GM18511 (cell line): ENCODE measurements at regions not wholly inside any gene's neighbourhood (a gene's known extent, or its start where the extent isn't known, plus 50 kb on each side); places are given as distances from the start of the nearest gene placed in this dataset.
A peak's percentile ranks its signal among the peaks of the same experiment; 100 is the strongest.

ENCODE experiments used
- ATAC-seq: cut with Tn5 transposase; IDR thresholded peaks from one replicate; pipeline ENCODE4 v1.9.1; 2021; ENCODE audit warnings: mild to moderate bottlenecking, moderate library complexity; ENCODE audit not compliant: unreplicated experiment

DNA sequence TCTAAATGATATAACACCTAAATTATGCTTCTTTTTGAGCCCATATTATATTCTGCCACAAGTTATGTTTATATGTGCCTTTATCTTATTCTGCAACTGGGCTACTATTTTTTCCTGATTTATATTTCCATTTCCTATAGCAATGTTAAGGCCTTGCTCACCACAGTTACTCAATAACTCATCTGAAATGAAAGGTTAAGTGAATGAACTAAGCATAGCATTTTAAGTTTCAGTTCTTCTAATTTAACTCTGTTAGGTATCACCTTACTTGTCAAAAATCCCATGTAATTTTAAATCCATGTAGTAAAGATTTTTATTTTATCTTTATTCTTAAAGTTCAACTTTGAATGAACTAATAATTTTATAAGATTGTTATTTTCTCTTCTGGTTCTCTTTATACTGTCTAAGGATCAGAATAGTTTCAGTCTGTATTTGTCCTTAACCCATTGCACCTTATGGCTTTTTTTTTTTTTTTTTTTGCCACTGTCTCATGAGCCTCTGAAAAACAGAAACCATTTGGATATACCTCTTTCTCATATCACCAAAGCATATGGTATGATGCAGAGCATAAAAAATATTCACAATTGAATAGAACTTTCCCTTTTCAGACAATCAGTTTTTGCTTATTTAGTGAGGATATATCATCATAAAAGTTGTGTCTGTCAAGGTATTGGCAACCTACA is 301.8 kb upstream of the ZWINT start:
- ATAC-seq: peak; percentile 96

DNA sequence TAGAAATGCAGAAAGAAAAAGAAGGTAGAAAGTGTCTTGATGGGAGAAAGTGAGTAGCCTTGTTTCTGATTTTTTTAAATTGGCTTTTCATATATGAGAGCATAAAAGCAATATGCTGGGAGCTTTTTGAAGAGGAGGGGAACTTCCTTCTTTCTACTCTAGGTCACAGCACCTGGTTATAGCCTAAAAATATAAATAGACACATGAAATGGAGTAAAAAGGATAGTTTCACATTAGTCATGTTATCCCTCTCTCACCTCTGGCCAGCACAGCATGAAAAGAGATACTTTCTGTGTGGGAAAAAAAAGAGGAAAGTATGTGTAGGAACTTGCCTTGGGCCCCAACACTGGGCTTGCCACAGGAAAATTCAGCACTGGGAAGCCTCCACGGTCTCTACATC is 292.2 kb upstream of the ZWINT start:
- peak; percentile 70 for ATAC-seq

DNA sequence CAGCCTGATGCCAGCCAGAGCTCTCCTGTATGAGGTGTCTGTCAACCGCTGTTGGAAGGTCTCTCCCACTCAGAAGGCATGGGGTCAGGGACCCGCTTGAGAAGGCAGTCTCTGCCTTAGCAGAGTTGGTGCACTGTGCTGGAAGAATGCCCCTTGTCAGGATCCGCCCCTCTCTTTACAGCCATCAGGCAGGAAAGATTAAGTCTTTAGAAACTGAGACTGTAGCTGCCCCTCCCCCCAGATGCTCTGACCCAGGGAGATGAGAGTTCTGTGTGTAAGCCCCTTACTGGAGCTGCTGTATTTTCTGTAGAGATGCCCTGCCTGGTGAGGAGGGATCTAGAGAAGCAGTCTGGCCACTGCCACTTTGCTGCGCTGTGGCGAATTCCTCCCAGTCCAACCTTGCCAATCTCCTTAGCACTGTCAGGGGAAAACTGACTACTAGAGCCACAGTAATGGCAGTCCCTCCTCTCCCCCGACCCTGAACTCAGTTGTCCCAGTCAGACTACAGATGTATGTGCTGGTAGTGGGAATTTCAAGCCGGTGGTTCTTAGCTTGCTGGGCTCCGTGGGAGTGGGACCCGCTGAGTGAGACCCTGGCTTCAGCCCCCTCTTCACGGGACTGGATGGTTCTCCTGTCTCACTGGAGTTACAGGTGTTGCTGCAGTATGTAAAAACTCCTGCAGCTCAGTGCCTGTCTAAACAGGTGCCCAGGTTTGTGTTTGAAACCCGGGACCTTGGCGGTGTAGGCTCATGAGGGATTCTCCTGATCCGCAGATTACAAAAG is 285.5 kb upstream of the ZWINT start:
- no peak for ATAC-seq

DNA sequence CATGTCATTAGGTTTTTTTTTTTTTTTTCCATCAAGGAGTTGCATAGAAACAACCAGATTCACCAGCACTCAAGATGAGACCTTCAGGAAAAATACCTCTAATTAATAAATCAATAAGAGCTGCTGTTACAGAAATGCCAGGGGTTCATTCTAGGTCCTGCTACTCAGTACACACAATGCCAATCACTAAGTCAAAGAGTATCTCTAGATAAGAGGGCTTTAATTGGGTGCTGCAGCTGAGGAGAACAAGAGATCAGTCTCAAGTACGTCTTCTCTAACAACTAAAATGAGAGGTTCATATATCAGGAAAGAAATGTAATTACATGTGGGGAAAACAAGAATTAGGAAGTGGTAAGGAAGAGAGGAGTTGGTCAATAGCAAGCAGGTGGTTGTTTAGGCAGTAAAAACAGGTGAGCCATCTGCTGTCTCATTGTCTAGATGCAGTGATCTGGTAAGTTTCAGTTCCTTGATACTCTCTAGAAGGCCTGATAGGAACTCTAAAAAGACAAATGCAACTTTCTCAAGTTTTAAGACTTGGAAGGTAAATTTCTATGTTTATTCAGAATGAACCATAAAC is 272.9 kb upstream of the ZWINT start:
- ATAC-seq: peak; percentile 99

DNA sequence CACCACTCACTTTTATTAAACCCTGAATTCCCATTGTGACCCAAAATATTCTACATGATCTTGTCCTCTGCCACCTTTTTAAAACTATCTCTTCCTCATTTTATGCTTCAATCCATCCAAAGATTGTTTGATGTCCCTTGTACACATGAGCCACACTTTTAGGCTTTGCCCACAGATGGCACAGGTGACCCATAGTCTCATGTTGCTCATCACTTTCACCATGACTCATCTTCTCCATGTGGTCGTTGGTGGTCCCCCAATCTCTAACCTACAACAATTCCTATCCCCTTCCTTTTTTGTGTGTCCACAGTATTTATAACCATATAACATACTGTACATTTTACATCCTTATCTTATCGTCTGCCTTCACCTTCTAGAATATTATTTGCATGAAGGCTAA is 271.5 kb upstream of the ZWINT start:
- peak; percentile 41 for ATAC-seq

DNA sequence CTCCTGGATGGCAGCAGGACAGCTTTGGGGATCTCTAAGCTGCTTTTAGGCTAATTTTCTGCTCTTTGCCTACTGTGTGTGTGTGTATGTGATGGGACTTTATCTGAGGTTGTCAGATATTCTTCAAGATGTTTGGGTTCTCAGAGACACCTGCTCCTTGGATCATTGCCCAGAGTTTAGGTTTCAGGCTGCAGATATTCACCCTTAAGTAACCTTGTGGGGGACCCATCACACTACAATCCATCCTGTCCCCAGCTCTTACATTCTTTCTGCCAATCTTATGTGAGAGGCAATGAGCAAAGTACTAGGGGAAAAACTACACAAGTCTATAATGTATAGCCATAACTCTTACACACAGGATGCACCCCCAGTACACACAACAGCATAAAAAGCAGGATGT is 263.0 kb upstream of the ZWINT start:
- peak; percentile 82 for ATAC-seq

DNA sequence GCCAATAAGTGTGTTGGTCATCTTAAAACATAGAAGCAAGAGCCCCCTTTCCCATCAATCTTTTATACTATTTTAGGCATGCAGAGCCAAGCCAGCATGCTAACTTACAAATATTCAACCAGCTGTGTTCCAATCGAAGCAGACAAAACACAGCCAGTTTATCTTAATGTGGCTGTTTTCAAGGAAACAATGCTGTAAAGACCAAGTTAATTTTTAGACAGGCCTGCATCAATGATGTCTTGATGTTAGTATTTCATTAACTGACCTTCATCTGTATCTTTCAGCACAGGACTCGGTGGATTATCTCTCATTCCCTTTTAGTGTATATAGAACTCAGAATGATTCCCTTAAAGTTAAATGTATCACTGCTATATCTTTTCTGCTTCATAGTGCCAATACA is 262.0 kb upstream of the ZWINT start:
- peak; percentile 38 for ATAC-seq

DNA sequence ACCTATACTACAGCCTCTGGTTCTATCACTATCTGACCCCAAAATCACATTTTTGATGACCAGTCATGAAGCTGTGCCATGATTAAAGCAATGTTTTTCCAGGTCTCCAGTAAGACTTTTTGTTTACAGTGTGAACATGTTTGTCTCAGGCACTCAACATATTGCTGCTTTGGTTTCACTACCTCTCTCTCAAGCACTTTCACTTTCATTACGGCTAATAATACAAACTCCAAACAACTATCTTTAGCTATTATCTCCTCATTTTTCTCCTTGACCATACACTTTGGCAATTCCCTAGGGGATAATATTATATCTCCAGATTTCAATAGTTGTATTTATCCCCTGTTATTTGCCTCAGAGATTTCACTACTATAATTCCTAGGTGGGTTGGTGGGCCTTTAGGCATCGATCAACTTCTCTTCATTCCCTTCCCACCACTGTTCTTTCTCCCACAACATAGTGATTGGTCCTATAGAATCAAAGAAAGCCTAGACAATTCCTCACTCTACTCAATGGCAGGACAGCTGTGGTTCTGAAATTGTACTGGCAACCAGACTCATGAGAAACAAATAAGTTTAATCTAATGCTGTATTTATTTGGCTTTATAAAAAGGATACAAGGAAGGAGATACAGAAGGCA is 261.4 kb upstream of the ZWINT start:
- peak; percentile 73 for ATAC-seq

DNA sequence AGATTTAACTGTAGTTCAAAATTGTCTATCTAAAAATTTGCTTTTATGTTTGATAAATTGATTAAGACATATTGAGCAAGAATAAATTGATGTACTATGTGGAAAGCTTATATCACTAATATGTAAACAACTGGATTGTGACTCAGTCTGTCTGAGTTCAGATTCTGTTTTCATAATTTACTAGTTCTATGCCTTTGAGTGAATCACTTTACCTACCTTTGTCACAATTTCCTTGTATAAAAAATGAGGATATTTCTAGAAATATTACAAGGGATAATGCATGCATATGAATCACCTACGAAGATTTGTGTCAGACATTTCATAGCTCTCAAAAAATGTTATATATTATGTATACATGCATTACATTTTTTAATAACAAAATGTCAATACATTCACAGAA is 245.1 kb upstream of the ZWINT start:
- ATAC-seq: no peak

DNA sequence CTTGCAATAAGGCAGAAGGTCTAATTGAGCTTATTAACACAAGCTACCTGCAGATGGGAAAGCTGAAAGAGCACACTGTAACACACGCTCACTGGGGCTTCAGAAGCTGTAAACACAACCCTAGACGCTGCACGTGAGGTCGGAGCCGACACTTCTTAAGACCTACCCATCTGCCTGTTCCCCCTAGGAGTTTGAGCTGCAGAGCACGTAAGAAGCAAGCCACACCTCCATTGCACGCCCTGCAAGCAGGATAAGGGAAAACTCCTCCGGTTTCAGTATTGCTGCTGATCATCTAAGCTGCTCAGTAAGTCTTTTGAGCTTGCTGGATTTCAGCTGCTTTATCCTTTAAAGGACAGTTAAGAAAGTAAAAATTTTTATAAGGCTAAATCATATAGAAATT is 244.0 kb upstream of the ZWINT start:
- peak; percentile 39 for ATAC-seq

DNA sequence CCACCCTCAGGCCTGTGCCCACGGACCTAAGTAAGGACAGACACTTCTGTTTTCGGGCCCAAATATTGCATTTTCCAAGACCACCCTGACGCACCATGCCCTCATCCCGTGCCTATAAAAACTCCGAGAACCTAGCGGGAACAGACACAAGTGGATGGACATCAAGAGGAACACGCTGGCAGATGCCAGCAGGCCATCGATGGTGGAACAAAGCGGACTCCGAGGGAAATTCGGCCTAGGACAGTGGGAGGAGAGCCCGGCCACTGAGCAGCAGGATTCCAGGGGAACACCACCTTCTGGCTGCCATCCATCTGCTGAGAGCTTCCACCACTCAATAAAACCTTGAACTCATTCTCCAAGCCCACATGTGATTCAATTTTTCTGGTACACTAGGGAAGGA is 243.6 kb upstream of the ZWINT start:
- peak; percentile 8 for ATAC-seq

DNA sequence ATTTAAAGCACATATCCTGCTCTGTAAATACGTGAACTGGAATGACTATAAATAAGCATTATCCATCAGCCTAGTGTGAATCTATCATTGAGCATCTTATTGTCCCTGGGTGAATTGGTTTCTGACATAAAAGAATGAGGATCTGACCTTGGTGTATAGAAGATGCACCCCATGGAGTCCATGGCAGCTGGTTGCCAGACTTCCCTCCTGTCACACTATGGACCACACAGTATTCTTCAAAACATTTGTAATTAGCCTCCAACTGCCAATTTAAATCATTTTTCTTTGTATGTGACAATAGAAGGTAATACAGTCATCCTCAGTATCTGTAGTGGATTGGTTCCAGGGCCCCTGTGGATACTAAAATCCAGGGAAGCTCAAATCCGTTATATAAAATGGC is 238.1 kb upstream of the ZWINT start:
- ATAC-seq: no peak

DNA sequence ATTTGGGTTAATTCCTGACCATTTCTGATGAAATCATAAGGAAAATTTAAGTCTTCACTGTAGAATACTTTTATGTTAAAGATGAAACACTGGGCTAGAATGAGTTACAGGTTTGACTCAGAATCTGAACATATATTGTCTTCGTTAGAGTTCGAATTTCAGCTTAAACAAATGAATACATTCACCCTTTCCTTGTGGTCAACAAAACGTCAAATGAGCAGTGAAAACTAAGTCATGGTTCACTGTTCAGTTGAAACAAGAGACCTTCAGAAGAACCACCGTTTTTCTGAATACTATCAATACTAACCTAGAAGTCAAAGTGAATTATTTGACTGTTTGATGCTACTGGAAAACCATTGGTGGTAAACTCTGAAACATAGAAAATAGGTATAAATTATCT is 235.2 kb upstream of the ZWINT start:
- peak; percentile 45 for ATAC-seq

DNA sequence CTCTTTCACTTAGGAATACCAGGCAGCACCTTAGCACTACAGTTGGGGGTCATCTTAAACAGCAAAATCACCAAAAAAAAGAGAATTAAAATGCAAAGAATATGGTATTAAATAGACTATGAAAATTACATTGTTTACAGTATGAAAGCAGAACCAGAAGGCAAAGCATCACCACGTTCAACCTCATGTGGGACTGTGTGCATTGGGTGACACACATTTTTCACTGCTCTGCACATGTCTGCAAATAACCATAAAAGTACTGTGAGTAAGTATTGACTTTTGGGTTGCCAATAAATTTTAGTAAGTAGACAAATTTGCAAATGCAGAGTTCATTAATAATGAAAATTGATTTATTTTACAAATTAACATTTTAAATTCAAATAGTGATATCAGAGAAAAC is 232.1 kb upstream of the ZWINT start:
- no peak for ATAC-seq

DNA sequence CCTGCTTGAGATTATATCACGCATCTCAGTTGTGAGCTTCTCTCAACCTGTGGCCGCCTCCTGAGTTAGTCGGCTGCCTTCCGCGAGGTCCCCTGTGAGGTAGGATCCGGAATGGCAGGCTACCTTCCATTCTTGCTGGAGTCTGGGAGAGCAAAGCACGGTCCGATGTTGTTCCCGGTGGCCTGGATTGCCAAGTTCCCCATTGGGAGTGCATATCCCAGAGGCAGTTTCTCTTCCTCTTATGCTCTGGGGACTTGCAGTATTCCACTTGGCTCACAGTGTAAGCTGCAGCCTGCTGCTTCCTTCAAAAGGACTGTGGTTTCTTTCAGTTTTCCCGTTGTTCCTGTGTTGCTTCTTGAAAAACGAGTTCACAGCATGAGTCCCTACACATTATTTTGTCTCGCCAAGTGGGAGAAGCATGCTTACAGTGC is 225.4 kb upstream of the ZWINT start:
- ATAC-seq: no peak

DNA sequence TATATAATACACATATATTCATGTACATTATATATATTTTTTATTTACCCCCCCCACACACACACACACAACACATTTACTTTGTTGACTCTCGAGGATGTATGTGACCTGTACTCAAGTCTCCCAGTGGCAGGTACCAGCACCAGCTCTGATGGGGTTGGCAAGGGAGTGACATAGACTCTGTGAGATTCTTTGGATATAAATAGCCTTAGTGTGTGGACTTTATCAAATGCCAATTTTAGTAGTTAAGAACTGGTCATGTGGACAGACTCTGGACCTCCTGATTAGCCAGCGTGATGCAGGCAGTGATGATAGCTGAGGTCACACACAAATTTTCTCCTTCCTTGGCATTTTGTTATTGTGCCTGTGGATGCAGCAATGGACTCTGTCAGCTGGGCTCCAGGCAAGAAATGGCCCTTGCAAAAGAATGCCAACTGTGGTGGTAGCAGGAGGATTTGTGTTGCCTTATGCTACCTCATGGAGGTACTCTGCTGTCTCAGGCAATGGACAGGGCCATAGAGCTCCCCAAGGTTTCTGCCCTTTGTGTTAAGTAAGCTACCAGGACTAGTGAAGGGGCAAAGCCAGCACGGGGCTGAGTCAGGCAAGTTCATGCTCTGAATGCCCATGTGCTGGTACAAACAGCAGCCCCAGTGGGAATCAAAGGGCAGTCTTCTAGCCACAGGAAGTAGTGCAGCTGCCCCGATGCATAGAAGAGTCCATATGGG is 224.6 kb upstream of the ZWINT start:
- ATAC-seq: no peak

DNA sequence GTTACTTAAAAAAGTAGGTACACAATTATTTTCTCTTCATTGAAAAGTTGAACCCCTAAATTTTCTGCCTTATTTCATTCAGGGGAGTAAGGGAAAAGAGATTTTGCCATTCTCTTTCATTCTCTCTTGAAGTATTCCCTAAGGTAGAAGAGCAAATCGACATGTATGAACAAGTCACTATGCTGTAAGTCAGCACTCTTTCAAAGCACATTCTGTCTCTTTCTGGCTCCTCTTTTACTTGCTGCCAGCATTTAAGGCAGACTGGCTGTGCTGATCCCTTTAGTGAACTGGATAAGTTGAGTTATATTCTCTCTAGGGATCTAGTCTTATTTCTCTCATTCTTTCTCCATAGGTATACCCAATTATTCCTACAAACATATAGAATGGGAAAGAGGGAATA is 222.3 kb upstream of the ZWINT start:
- ATAC-seq: no peak

DNA sequence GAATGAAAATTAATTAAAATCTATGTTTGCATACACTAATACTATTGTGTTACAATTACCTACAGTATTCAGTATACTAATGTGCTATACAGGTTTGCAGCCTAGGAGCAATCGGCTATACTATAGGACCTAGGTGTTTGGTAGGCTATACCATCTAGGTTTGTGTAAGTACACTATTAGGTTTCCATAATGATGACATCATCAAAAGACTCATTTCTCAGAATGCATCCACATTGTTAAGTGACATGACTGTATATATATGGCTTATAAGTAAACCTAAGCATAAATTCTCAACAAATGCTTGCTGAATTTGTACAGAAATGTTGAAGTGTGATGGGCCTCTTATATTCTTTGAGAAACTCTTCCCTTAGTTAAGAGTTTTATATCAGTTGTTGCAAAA is 206.5 kb upstream of the ZWINT start:
- no peak for ATAC-seq

DNA sequence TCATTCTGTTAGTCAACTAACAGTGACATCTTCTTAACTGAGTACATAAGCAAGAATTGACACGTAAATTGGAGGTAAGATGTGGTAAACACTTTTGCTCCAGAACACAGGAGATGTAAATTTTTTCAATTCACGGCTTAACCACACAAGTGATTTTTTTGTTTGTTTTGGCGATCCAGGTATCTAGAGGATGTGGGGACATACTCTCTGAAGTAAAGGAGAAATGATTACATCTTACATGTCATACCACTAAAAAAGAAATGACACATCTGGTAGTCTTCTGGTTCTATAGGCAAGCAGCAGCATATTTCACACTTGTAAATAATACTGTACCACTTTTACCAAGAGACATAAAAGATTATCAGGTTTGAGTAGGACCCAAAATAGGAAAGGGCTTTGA is 200.3 kb upstream of the ZWINT start:
- ATAC-seq: no peak

DNA sequence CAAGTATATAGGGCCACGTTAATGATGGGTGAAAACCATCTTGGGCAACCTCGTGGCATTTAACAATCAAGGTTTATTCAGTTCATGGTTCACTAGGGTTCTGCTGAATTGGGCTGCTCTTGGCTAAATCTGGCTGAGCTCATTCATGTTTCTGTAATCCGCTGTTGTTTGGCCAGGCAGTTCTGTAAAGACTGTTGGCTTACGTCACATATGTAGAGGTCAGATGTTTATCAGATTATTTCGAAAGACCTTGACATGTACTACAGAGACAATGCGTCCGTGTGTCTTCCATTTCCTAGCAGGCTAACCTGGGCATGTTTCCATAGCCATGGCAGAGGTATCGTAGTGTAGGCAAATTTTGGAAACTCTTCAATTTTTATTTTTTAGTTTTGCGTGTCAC is 190.0 kb upstream of the ZWINT start:
- no peak for ATAC-seq

DNA sequence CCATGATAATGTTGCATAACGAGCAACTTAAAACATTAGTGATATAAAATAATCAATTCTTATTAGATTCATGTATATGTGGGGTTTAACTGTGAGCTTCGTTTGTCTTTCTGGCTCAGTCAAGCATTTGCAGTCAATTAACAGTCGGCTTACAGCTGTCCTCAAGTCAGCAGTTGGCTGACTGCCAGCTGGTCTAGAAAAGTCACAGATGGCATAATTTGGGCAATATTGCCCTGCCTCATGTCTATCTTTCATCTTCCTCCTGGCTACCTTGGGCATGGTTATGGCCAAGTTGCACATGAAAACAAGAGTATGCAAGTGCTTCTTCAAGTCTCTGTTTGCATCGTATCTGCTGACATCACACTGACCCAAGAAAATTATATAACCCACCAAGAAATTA is 186.1 kb upstream of the ZWINT start:
- no peak for ATAC-seq
